NCI-H2196 treated with DMSO at 0.1 percent for 48 hours (cell line): ENCODE measurements at regions not wholly inside any gene's neighbourhood (a gene's known extent, or its start where the extent isn't known, plus 50 kb on each side); places are given as distances from the start of the nearest gene placed in this dataset.

ENCODE experiments used
- DNase-seq: peaks from one replicate; lab custom pipeline; 2025; ENCODE audit not compliant: unreplicated experiment; lab: John Stamatoyannopoulos, UW

GRCh38 chr11:15579287-15580001 lies 464.7 kb downstream of the INSC start:
- DNase-seq = no peak

- no peak for DNase-seq
These were observed 465.5 kb downstream of the INSC start for GRCh38 chr11:15580056-15580774.

- no peak for DNase-seq
These were observed 466.0 kb downstream of the INSC start for GRCh38 chr11:15580775-15581095.

- DNase-seq = no peak
These were observed 469.4 kb downstream of the INSC start for GRCh38 chr11:15584158-15584557.

- DNase-seq = no peak
These were observed 471.0 kb downstream of the INSC start for GRCh38 chr11:15585602-15586331.

- no peak for DNase-seq
These were observed 472.2 kb downstream of the INSC start for GRCh38 chr11:15586741-15587473.

- no peak for DNase-seq
These were observed 474.4 kb downstream of the INSC start for GRCh38 chr11:15589070-15589626.

GRCh38 chr11:15590132-15590531 lies 475.4 kb downstream of the INSC start:
- no peak for DNase-seq

GRCh38 chr11:15591112-15591537 lies 476.4 kb downstream of the INSC start:
- DNase-seq = no peak

- no peak for DNase-seq
These were observed 479.9 kb downstream of the INSC start for GRCh38 chr11:15594607-15595006.

- DNase-seq = no peak
These were observed 484.7 kb downstream of the INSC start for GRCh38 chr11:15599376-15599775.

GRCh38 chr11:15602047-15602446 lies 487.3 kb downstream of the INSC start:
- DNase-seq = no peak

- DNase-seq = no peak
These were observed 488.3 kb downstream of the INSC start for GRCh38 chr11:15602785-15603567.

GRCh38 chr11:15605094-15605493 lies 490.4 kb downstream of the INSC start:
- DNase-seq = no peak

GRCh38 chr11:15607361-15608036 lies 492.8 kb downstream of the INSC start:
- DNase-seq = no peak

- no peak for DNase-seq
These were observed 494.7 kb downstream of the INSC start for GRCh38 chr11:15609445-15609844.

GRCh38 chr11:15610881-15611280 lies 496.2 kb downstream of the INSC start:
- no peak for DNase-seq

- DNase-seq = no peak
These were observed 498.5 kb downstream of the INSC start for GRCh38 chr11:15613251-15613650.

- DNase-seq = no peak
These were observed 499.1 kb downstream of the INSC start for GRCh38 chr11:15613789-15614188.
